RWPE1 (cell line): ENCODE measurements at regions not wholly inside any gene's neighbourhood (a gene's known extent, or its start where the extent isn't known, plus 50 kb on each side); places are given as distances from the start of the nearest gene placed in this dataset.

ENCODE experiments used
- CTCF ChIA-PET: fragments of 350-600 bp; sonication (Branson Sonifier 250); formaldehyde crosslinking; extraction: SDS; loops from one replicate; lab custom pipeline; 2021; lab: Yijun Ruan, JAX
- POLR2A ChIA-PET: fragments of 400-600 bp; formaldehyde crosslinking; extraction: SDS; loops from one replicate; lab custom pipeline; 2020; ENCODE audit warnings: antibody characterized with exemption; ENCODE audit not compliant: low non-redundant PET; lab: Yijun Ruan, JAX
- DNase-seq: peaks from one replicate; pipeline ENCODE4 v3.0.0; 2012; ENCODE audit warnings: low spot score
- H3K27ac ChIP-seq: fragments of 450-650 bp; 2 replicates; pipeline ENCODE4 v1.5.1; 2017
- TF ChIP-seq, protein P1 (sequence below): fragments of 450-650 bp; conservative IDR thresholded peaks from 2 replicates; pipeline ENCODE4 v1.5.1; 2017; ENCODE audit warnings: low read depth, mild to moderate bottlenecking

DNA sequence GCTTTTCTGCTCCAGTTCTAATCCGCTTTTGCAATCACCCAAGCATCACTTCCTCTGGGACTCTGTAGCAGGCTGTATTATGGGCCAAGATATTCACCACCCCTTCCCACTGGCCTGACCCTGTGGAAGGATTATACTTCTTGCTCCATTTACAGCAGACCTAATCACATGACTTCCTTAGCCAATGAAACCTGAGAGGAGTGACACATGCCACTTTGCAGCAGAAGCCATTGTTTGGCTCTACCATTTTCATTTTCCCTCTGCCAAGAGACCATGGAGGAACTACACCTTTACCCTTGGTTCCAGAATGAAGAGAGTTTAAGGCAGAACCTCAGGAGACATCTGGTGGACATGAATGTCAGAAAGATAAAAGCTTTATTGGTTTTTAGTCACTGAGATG, 134.9 kb upstream of the HSD17B12 start:
- TF ChIP-seq, protein P1, sequence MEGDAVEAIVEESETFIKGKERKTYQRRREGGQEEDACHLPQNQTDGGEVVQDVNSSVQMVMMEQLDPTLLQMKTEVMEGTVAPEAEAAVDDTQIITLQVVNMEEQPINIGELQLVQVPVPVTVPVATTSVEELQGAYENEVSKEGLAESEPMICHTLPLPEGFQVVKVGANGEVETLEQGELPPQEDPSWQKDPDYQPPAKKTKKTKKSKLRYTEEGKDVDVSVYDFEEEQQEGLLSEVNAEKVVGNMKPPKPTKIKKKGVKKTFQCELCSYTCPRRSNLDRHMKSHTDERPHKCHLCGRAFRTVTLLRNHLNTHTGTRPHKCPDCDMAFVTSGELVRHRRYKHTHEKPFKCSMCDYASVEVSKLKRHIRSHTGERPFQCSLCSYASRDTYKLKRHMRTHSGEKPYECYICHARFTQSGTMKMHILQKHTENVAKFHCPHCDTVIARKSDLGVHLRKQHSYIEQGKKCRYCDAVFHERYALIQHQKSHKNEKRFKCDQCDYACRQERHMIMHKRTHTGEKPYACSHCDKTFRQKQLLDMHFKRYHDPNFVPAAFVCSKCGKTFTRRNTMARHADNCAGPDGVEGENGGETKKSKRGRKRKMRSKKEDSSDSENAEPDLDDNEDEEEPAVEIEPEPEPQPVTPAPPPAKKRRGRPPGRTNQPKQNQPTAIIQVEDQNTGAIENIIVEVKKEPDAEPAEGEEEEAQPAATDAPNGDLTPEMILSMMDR = no peak
- DNase-seq = no peak
- ChIA-PET CTCF (interaction anchor here (1.1 kb wide), 1 partner anchor 41 kb away, joined by 3 read pairs; no protein-coding TSS in a partner anchor), POLR2A (no interaction called here)
- no peak overlapping the region for H3K27ac ChIP-seq

DNA sequence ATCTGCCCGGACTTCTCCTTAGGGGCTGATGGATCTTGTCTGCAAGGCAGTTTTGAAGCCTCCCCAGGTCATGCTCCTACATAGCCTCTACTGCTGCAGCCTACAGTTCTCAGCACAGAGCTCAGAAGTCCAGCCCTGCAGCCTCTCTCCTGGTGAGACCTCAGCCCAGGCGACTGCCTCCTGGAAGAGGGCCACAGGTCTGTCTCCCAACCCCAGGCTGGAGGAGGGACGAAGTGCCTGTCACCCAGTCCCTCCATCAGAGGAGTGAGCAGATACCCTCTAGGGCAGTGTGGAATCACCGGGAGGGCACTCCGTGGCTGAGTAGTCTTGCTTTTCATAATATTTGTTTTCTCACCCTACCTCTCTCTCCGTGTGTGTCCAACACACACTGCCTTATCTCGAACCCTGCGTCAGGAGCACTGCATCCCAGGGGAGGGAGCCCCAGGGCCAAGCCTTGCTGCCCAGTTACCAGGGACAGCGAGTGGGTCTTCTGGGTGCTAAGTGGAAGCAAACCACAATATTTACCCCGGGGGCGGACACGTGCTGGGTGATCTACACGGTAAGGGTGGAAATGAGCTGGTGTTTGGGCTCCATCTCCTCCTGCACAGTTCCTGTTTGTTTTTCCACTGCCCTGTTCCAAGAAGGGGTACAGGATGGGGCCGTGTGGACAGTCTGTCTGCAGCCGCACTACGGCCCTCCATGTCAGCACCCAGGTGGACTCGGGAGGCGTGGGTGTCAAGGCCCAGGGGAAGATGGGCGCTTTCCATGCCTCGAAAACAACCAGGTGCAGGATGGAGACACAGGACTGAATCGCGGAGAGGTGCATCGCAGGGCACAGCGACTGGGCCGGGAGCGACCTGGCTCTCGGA, 133.7 kb upstream of the HSD17B12 start:
- H3K27ac ChIP-seq = no peak overlapping the region
- CTCF ChIA-PET = interaction anchor here (0.6 to 1.1 kb wide), 3 partner anchors 18 to 43 kb away, joined by 3 to 6 read pairs (median 3); no protein-coding TSS in a partner anchor
- POLR2A ChIA-PET = no interaction called here
- DNase-seq = no peak
- TF ChIP-seq, protein P1 = no peak

DNA sequence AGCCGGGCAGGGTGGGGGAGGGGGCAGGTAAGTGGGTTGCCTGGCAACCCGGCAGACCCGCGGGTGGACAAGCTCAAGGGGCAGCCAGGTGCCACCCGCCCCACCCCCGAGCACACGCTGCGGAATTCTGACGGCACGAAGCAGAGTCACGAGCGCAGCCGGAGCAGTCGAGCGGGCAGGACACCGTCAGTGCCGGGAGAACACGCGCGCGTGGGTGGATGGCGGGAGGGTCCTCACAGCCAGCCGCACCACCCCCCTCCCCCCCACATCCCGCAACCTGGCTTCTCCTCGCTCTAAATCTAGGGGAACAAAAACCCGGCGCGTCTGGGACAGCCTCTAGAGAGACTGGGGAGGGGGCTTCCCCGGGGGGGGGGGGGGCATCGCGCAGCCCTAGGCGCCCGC, 133.1 kb upstream of the HSD17B12 start:
- no peak for DNase-seq
- ChIA-PET CTCF (interaction anchor here (0.7 kb wide), 1 partner anchor 40 kb away, joined by 3 read pairs; no protein-coding TSS in a partner anchor), POLR2A (no interaction called here)
- no peak overlapping the region for H3K27ac ChIP-seq
- TF ChIP-seq, protein P1 = no peak

GRCh38 chr11:43547889-43548381, 132.6 kb upstream of the HSD17B12 start:
- H3K27ac ChIP-seq = no peak overlapping the region
- peak; percentile 52 for DNase-seq
- ChIA-PET POLR2A (interaction anchor here (0.6 kb wide), 1 partner anchor 1435 kb away, joined by 3 read pairs; no protein-coding TSS in a partner anchor), CTCF (interaction anchor here (0.7 kb wide), 1 partner anchor 138 kb away, joined by 3 read pairs; no protein-coding TSS in a partner anchor)
- TF ChIP-seq, protein P1 = no peak

DNA sequence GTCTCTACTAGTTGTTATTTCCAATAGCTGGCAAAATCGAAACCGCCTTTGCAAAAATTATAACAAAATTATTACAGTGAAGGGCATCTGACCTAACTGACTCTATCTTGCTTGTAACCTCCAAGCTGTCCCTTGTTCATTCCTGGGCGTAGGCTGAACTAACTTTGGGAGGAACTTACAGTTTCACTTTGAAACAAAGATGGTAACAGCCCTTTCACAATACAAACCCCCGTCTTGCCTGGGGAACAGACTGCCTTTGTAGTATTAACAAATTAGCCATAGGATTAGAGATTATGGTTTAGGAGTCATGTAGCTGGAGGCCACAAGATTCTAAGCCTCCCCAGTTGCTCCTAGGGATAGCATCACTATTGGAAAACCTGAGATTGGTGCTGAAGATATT, 131.6 kb upstream of the HSD17B12 start:
- ChIA-PET POLR2A (interaction anchor here (0.6 kb wide), 1 partner anchor 717 kb away, joined by 5 read pairs; no protein-coding TSS in a partner anchor), CTCF (no interaction called here)
- TF ChIP-seq, protein P1 = no peak
- DNase-seq = no peak
- H3K27ac ChIP-seq = no peak overlapping the region

- no peak for DNase-seq
- ChIA-PET CTCF (no interaction called here), POLR2A (no interaction called here)
- TF ChIP-seq, protein P1 = no peak
- no peak overlapping the region for H3K27ac ChIP-seq
Observed at GRCh38 chr11:43549624-43550023, 130.9 kb upstream of the HSD17B12 start.
